ENCODE measurements at regions not wholly inside any gene's neighbourhood (a gene's known extent, or its start where the extent isn't known, plus 50 kb on each side); places are given as distances from the start of the nearest gene placed in this dataset.

DNA sequence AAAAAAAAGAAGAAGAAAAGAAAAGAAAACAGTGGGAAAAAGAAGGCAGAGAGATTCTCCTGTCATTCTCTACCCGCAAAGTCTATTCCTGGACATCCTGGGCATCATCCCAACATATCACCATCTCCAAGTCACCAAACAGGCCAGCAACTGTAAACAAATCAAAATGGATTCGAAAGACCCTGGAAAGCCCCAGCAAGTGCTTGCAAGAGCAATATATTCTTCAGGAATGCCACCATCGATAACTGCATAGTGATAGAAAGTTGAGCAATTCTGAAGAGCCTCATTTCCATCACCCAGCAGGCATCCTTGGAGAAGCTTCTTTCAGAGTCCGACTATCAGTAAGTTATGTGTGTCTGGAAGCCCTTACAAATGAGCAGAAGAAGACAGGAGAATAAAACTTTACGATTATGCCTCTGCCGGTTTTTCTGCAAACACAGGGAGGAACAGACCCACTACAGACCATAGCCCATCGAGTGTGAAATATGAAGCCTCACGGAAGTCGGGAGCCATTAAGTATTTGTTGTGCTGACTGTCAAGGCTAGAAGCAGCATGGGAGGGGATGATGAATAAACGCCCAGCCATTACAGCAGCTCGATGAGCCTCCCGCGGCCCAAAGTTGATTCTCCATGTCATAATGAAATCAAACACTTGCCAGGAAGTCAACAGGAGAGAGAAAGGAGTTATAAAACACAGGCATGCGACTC, 64.5 kb upstream of the SEC14L1 start:
- ChIA-PET CTCF (interaction anchor here (1.5 to 13.3 kb wide), 4 partner anchors 9 to 208 kb away, joined by 5 to 270 read pairs (median 28); partner anchors contain the start of gene MGAT5B), POLR2A (no interaction called here)
- TF ChIP-seq RFX5 (IDR thresholded peaks at IDR 0.05; ENCODE audit: low read length), result no peak
- no peak for TF ChIP-seq GABPA (IDR thresholded peaks at IDR 0.05; ENCODE audit: low read depth)
- TF ChIP-seq NFIC (IDR thresholded peaks at IDR 0.05; ENCODE audit: borderline replicate concordance), result no peak
- TF ChIP-seq YY1 (IDR thresholded peaks at IDR 0.05; ENCODE audit: low read depth), result no peak
- TF ChIP-seq, protein P1, sequence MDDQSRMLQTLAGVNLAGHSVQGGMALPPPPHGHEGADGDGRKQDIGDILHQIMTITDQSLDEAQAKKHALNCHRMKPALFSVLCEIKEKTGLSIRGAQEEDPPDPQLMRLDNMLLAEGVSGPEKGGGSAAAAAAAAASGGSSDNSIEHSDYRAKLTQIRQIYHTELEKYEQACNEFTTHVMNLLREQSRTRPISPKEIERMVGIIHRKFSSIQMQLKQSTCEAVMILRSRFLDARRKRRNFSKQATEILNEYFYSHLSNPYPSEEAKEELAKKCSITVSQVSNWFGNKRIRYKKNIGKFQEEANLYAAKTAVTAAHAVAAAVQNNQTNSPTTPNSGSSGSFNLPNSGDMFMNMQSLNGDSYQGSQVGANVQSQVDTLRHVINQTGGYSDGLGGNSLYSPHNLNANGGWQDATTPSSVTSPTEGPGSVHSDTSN (IDR thresholded peaks at IDR 0.05), result no peak
- TF ChIP-seq SMC3 (IDR thresholded peaks at IDR 0.05; ENCODE audit: low read depth, low read length), result no peak
- no peak for TF ChIP-seq EZH2phosphoT487 (IDR thresholded peaks at IDR 0.05; ENCODE audit: borderline replicate concordance, low read depth)
- TF ChIP-seq EP300 (IDR thresholded peaks at IDR 0.05; ENCODE audit: borderline replicate concordance in 1 of 2, low read depth in 1 of 2, low read length in 1 of 2), result no peak
- TF ChIP-seq CHD2 (IDR thresholded peaks at IDR 0.05; ENCODE audit: low read length, partially characterized antibody), result no peak
- no peak for TF ChIP-seq POLR2AphosphoS5 (IDR thresholded peaks at IDR 0.05; ENCODE audit: low read depth, low read length)
- TF ChIP-seq TEAD4 (IDR thresholded peaks at IDR 0.05; ENCODE audit: borderline replicate concordance, insufficient read depth), result no peak
- TF ChIP-seq, protein P2, sequence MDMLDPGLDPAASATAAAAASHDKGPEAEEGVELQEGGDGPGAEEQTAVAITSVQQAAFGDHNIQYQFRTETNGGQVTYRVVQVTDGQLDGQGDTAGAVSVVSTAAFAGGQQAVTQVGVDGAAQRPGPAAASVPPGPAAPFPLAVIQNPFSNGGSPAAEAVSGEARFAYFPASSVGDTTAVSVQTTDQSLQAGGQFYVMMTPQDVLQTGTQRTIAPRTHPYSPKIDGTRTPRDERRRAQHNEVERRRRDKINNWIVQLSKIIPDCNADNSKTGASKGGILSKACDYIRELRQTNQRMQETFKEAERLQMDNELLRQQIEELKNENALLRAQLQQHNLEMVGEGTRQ (IDR thresholded peaks at IDR 0.05; ENCODE audit: borderline replicate concordance, low read depth, low read length), result no peak
- TF ChIP-seq, protein P3, sequence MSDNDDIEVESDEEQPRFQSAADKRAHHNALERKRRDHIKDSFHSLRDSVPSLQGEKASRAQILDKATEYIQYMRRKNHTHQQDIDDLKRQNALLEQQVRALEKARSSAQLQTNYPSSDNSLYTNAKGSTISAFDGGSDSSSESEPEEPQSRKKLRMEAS (IDR thresholded peaks at IDR 0.05; ENCODE audit: low read depth), result no peak
- no peak for TF ChIP-seq MXI1 (IDR thresholded peaks at IDR 0.05; ENCODE audit: low read depth, low read length)
- TF ChIP-seq FOXM1 (IDR thresholded peaks at IDR 0.05; ENCODE audit: low read depth), result no peak
- TF ChIP-seq TCF12 (IDR thresholded peaks at IDR 0.05), result no peak
- TF ChIP-seq JUND (IDR thresholded peaks at IDR 0.05), result no peak
- TF ChIP-seq, protein P4, sequence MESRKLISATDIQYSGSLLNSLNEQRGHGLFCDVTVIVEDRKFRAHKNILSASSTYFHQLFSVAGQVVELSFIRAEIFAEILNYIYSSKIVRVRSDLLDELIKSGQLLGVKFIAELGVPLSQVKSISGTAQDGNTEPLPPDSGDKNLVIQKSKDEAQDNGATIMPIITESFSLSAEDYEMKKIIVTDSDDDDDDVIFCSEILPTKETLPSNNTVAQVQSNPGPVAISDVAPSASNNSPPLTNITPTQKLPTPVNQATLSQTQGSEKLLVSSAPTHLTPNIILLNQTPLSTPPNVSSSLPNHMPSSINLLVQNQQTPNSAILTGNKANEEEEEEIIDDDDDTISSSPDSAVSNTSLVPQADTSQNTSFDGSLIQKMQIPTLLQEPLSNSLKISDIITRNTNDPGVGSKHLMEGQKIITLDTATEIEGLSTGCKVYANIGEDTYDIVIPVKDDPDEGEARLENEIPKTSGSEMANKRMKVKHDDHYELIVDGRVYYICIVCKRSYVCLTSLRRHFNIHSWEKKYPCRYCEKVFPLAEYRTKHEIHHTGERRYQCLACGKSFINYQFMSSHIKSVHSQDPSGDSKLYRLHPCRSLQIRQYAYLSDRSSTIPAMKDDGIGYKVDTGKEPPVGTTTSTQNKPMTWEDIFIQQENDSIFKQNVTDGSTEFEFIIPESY (IDR thresholded peaks at IDR 0.05; ENCODE audit: borderline replicate concordance, low read depth), result no peak
- TF ChIP-seq FOSL2 (IDR thresholded peaks at IDR 0.05; ENCODE audit: borderline replicate concordance, low read depth), result no peak
- WGBS (ENCODE audit: low lambda C conversion rate), result 64% methylated on average over 14 of the region's 14 CpGs
- no peak for DNase-seq
- H3K27ac ChIP-seq (ENCODE audit: low read depth in 2 of 2, low read length in 1 of 2), result no peak overlapping the region
- no peak overlapping the region for H2AFZ ChIP-seq (ENCODE audit: low read depth)
- no peaks in the 10 kb centered on the region for H3K36me3 ChIP-seq (replicated peaks in 1 of 2; ENCODE audit: control insufficient read depth in 1 of 2, insufficient read depth in 2 of 2, low read length in 1 of 2)
- no peaks in the 10 kb centered on the region for H3K9me3 ChIP-seq
- no peak overlapping the region for H3K9ac ChIP-seq
- H3K4me3 ChIP-seq (ENCODE audit: low read depth in 2 of 2, low read length in 1 of 2), result no peak overlapping the region
- H3K79me2 ChIP-seq (ENCODE audit: insufficient read depth), result no peaks in the 10 kb centered on the region
- peaks cover 29% of the 10 kb centered on the region for H3K27me3 ChIP-seq (ENCODE audit: insufficient read depth)
- no peak overlapping the region for H3K4me2 ChIP-seq
- no peaks in the 10 kb centered on the region for H3F3A ChIP-seq (replicated peaks; ENCODE audit: insufficient read depth)
- H3K9me2 ChIP-seq, result no peaks in the 10 kb centered on the region
- no peaks in the 10 kb centered on the region; a peak in 1 of 4 replicates for H3K4me1 ChIP-seq (ENCODE audit: control insufficient read depth in 1 of 2, insufficient read depth in 2 of 2, low read depth in 1 of 2, low read length in 1 of 2)
- H4K20me1 ChIP-seq (ENCODE audit: insufficient read depth), result no peaks in the 10 kb centered on the region
